ENCODE measurements at regions not wholly inside any gene's neighbourhood (a gene's known extent, or its start where the extent isn't known, plus 50 kb on each side); places are given as distances from the start of the nearest gene placed in this dataset.

- no peak for DNase-seq (ENCODE audit: low read depth, low spot score)
- H3K27me3 ChIP-seq (ENCODE audit: control insufficient read depth, extremely low read depth, insufficient read depth, low read length), result no peaks in the 10 kb centered on the region
- H3K27ac ChIP-seq (ENCODE audit: control insufficient read depth, insufficient read depth, low read length), result no peak overlapping the region
- no peaks in the 10 kb centered on the region for H4K20me1 ChIP-seq (ENCODE audit: control insufficient read depth, extremely low read depth, insufficient read depth, low read length)
- no peaks in the 10 kb centered on the region for H3K4me1 ChIP-seq (ENCODE audit: control insufficient read depth, extremely low read depth, insufficient read depth, low read length)
- no peaks in the 10 kb centered on the region for H3K9me3 ChIP-seq (ENCODE audit: control insufficient read depth, low read depth, low read length)
- H2AFZ ChIP-seq (ENCODE audit: control insufficient read depth, low read length), result no peak overlapping the region
- H3K9ac ChIP-seq (ENCODE audit: control insufficient read depth, extremely low read depth, insufficient read depth, low read length), result no peak overlapping the region
- TF ChIP-seq CTCF (optimal IDR thresholded peaks at IDR 0.05 in 1 of 3, IDR thresholded peaks at IDR 0.05 in 1 of 3, conservative IDR thresholded peaks at IDR 0.05 in 1 of 3; ENCODE audit: extremely low read depth in 1 of 3, insufficient read depth in 2 of 3, low read length in 3 of 3) (no peak), EZH2 (IDR thresholded peaks at IDR 0.05; ENCODE audit: low read length) (no peak)
- no peaks in the 10 kb centered on the region for H3K36me3 ChIP-seq (ENCODE audit: control insufficient read depth in 2 of 2, extremely low read depth in 1 of 2, insufficient read depth in 2 of 2, low read length in 2 of 2)
- dilution Hi-C loops (cut with MboI; ENCODE audit: extremely low pct_ligation_motif_present, low sequenced_read_pairs), result no loop called here
- FAIRE-seq, result no peak
- H3K4me2 ChIP-seq (ENCODE audit: control insufficient read depth, extremely low read depth, insufficient read depth, low read depth, low read length), result no peak overlapping the region
- no peaks in the 10 kb centered on the region for H3K9me1 ChIP-seq (ENCODE audit: control insufficient read depth, extremely low read depth, insufficient read depth, low read length)
- H3K4me3 ChIP-seq (ENCODE audit: control insufficient read depth in 2 of 3, extremely low read depth in 1 of 3, insufficient read depth in 2 of 3, low read depth in 1 of 3, low read length in 3 of 3), result no peak overlapping the region
- no peaks in the 10 kb centered on the region for H3K79me2 ChIP-seq (ENCODE audit: control insufficient read depth, insufficient read depth, low read length)
These were observed 199.7 kb downstream of the ETAA1 start for GRCh38 chr2:67596871-67597270.

GRCh38 chr2:67599561-67599960, 202.4 kb downstream of the ETAA1 start:
- DNase-seq (ENCODE audit: low read depth, low spot score) (no peak), FAIRE-seq (no peak)
- TF ChIP-seq CTCF (optimal IDR thresholded peaks at IDR 0.05 in 1 of 3, IDR thresholded peaks at IDR 0.05 in 1 of 3, conservative IDR thresholded peaks at IDR 0.05 in 1 of 3; ENCODE audit: extremely low read depth in 1 of 3, insufficient read depth in 2 of 3, low read length in 3 of 3) (no peak), EZH2 (IDR thresholded peaks at IDR 0.05; ENCODE audit: low read length) (no peak)
- dilution Hi-C loops (cut with MboI; ENCODE audit: extremely low pct_ligation_motif_present, low sequenced_read_pairs), result no loop called here
- H3K27me3 ChIP-seq (ENCODE audit: control insufficient read depth, extremely low read depth, insufficient read depth, low read length), result no peaks in the 10 kb centered on the region
- no peaks in the 10 kb centered on the region for H3K4me1 ChIP-seq (ENCODE audit: control insufficient read depth, extremely low read depth, insufficient read depth, low read length)
- no peaks in the 10 kb centered on the region for H3K36me3 ChIP-seq (ENCODE audit: control insufficient read depth in 2 of 2, extremely low read depth in 1 of 2, insufficient read depth in 2 of 2, low read length in 2 of 2)
- no peak overlapping the region for H3K4me3 ChIP-seq (ENCODE audit: control insufficient read depth in 2 of 3, extremely low read depth in 1 of 3, insufficient read depth in 2 of 3, low read depth in 1 of 3, low read length in 3 of 3)
- H3K9me3 ChIP-seq (ENCODE audit: control insufficient read depth, low read depth, low read length), result no peaks in the 10 kb centered on the region
- no peaks in the 10 kb centered on the region for H3K79me2 ChIP-seq (ENCODE audit: control insufficient read depth, insufficient read depth, low read length)
- H4K20me1 ChIP-seq (ENCODE audit: control insufficient read depth, extremely low read depth, insufficient read depth, low read length), result no peaks in the 10 kb centered on the region
- H3K9me1 ChIP-seq (ENCODE audit: control insufficient read depth, extremely low read depth, insufficient read depth, low read length), result no peaks in the 10 kb centered on the region
- no peak overlapping the region for H3K4me2 ChIP-seq (ENCODE audit: control insufficient read depth, extremely low read depth, insufficient read depth, low read depth, low read length)
- no peak overlapping the region for H3K9ac ChIP-seq (ENCODE audit: control insufficient read depth, extremely low read depth, insufficient read depth, low read length)
- peak overlapping the region; percentile 23 for H2AFZ ChIP-seq (ENCODE audit: control insufficient read depth, low read length)
- H3K27ac ChIP-seq (ENCODE audit: control insufficient read depth, insufficient read depth, low read length), result no peak overlapping the region
